GM23248 (cell line): ENCODE measurements at regions not wholly inside any gene's neighbourhood (a gene's known extent, or its start where the extent isn't known, plus 50 kb on each side); places are given as distances from the start of the nearest gene placed in this dataset.

ENCODE experiments used
- DNase-seq: peaks from one replicate; pipeline ENCODE4 v3.0.0-alpha.2; 2015
- H2AFZ ChIP-seq: fragments of 200-600 bp; sonication (generic); 2 replicates; pipeline ENCODE4 v1.6.1; 2016; ENCODE audit warnings: antibody characterized with exemption
- H3F3A ChIP-seq: fragments of 200-600 bp; sonication (generic); 2 replicates; pipeline ENCODE4 v1.6.1; 2016; ENCODE audit warnings: mild to moderate bottlenecking, antibody characterized with exemption, mixed run types; ENCODE audit not compliant: insufficient read depth
- H3K27ac ChIP-seq: fragments of 200-600 bp; sonication (generic); 2 replicates; pipeline ENCODE4 v1.5.1; 2016; ENCODE audit warnings: mild to moderate bottlenecking
- H3K27me3 ChIP-seq: fragments of 200-600 bp; sonication (generic); replicated peaks from 2 replicates; pipeline ENCODE4 v1.6.1; 2016; ENCODE audit warnings: mild to moderate bottlenecking; ENCODE audit not compliant: insufficient read depth
- H3K36me3 ChIP-seq: fragments of 200-600 bp; sonication (generic); 2 replicates; pipeline ENCODE4 v1.6.1; 2016; ENCODE audit warnings: low read depth, mild to moderate bottlenecking
- H3K4me1 ChIP-seq: fragments of 200-600 bp; sonication (generic); 2 replicates; pipeline ENCODE4 v1.6.1; 2016; ENCODE audit warnings: mild to moderate bottlenecking; ENCODE audit not compliant: insufficient read depth
- H3K4me2 ChIP-seq: fragments of 200-600 bp; sonication (generic); one replicate; pipeline ENCODE4 v1.6.1; 2016; ENCODE audit warnings: mild to moderate bottlenecking; ENCODE audit not compliant: unreplicated experiment
- H3K4me3 ChIP-seq: fragments of 200-600 bp; sonication (generic); 2 replicates; pipeline ENCODE4 v1.5.1; 2016; ENCODE audit warnings: mild to moderate bottlenecking
- H3K79me2 ChIP-seq: fragments of 200-600 bp; sonication (generic); 2 replicates; pipeline ENCODE4 v1.6.1; 2016; ENCODE audit warnings: mild to moderate bottlenecking; ENCODE audit not compliant: insufficient read depth
- H3K9ac ChIP-seq: fragments of 200-600 bp; sonication (generic); 2 replicates; pipeline ENCODE4 v1.6.1; 2016; ENCODE audit warnings: mild to moderate bottlenecking
- H3K9me2 ChIP-seq: fragments of 200-600 bp; sonication (generic); 2 replicates; pipeline ENCODE4 v1.6.1; 2016; ENCODE audit warnings: mixed run types, mild to moderate bottlenecking, moderate library complexity; ENCODE audit not compliant: insufficient read depth
- H3K9me3 ChIP-seq: fragments of 200-600 bp; sonication (generic); one replicate; pipeline ENCODE4 v1.6.1; 2017; ENCODE audit warnings: low read depth
- H4K20me1 ChIP-seq: fragments of 200-600 bp; sonication (generic); 2 replicates; pipeline ENCODE4 v1.6.0; 2016; ENCODE audit not compliant: insufficient read depth
- EZH2 ChIP-seq: fragments of 200-600 bp; sonication (generic); IDR thresholded peaks from 2 replicates; pipeline ENCODE4 v1.6.1; 2018; ENCODE audit warnings: antibody characterized with exemption, mild to moderate bottlenecking; ENCODE audit not compliant: insufficient read depth, poor library complexity, severe bottlenecking
- EZH2phosphoT487 ChIP-seq: fragments of 200-600 bp; sonication (generic); IDR thresholded peaks from 2 replicates; pipeline ENCODE4 v1.6.1; 2018; ENCODE audit warnings: antibody characterized with exemption, moderate library complexity, mild to moderate bottlenecking, low read depth; ENCODE audit not compliant: insufficient read depth
- WGBS, 2 experiments: methylation state at CpG; one replicate each; pipeline ENCODE4 v1.1.6; 2015 to 2017; ENCODE audit warnings: low lambda C conversion rate in 2 of 2, low coverage in 1 of 2; ENCODE audit errors: missing lambda C conversion rate in 2 of 2; 5-methylcytosine and 5-hydroxymethylcytosine counted together
- in situ Hi-C: fragments of 300-500 bp; cut with MboI; formaldehyde crosslinking; loops from 2 replicates; pipeline ENCODE4 v1.15.0; 2020

DNA sequence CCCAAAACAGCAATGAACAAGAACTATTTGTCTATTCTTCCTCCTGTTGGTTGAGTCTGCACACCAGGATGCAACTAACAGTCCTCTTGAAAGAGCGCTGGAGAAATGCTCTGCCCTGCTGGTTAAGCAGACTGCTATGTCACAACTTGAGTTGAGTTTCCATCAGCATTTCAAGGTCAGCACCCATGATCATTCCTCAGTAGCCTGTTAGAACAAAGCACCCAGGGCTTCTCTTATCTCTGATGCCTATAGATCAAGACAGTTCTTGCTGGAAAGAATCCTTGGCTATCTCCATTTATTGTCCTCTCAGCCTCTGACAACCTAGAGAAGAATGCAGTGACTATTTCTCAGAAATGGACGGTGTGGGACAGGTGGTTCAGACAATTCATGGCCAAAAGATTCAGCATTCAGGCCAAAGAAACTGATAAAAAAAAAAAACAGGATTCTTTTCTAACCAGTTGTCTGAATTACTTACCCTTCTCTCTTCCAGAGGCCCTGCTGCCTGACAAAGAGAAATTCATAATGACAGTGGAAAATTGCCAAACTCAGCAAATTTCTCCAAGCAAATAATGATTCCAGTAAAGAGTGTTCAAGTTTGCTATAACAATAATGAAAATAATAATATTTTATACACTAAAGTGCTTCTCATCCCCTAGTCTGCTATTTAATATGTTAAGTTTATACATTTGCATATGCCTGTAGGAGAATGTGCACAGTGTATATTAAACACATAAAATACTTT is 306.7 kb downstream of the EMP1 start:
- H3K4me2 ChIP-seq = no peak overlapping the region
- H3K9me3 ChIP-seq = no peaks in the 10 kb centered on the region
- H3K9ac ChIP-seq = no peak overlapping the region
- no peaks in the 10 kb centered on the region for H3K79me2 ChIP-seq
- no peak overlapping the region for H3K27ac ChIP-seq
- H4K20me1 ChIP-seq = no peaks in the 10 kb centered on the region
- H3K27me3 ChIP-seq = peaks cover 19% of the 10 kb centered on the region
- H3K9me2 ChIP-seq = no peaks in the 10 kb centered on the region
- DNase-seq = no peak
- in situ Hi-C loops = no loop called here
- H3K4me1 ChIP-seq = no peaks in the 10 kb centered on the region
- WGBS, 2 experiments = 54 to 58% methylated on average over 2 of the region's 2 CpGs
- H2AFZ ChIP-seq = no peak overlapping the region
- no peak for TF ChIP-seq EZH2phosphoT487
- no peak for TF ChIP-seq EZH2
- no peak overlapping the region for H3K4me3 ChIP-seq
- H3F3A ChIP-seq = no peaks in the 10 kb centered on the region
- H3K36me3 ChIP-seq = no peaks in the 10 kb centered on the region

DNA sequence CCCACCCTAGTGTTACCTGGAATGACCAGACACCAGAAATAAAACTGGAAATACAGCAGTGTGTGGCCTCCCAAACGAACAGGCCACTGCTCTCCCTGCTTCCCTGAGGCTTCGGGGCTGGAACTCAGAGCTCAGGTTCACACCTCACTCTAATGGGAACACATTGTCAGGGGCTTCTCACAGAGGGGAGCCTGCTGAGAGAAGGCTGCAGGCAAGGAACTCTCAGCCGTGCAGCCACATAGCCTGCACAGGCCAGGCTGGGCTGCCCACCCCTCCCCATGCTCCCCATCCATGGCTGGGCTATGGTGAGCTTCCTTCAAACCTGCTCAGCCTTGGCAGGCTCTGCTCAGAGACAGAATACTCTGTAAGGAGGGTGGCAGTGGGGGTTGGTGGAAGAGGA is 302.5 kb downstream of the EMP1 start:
- H3K4me2 ChIP-seq = no peak overlapping the region
- peaks cover 18% of the 10 kb centered on the region; the same call in 1 of the 2 replicates for H3K27me3 ChIP-seq
- H3K9me2 ChIP-seq = no peaks in the 10 kb centered on the region
- no peak overlapping the region for H3K4me3 ChIP-seq
- no peaks in the 10 kb centered on the region for H3F3A ChIP-seq
- H3K9me3 ChIP-seq = no peaks in the 10 kb centered on the region
- TF ChIP-seq EZH2phosphoT487 (no peak), EZH2 (no peak)
- 21 to 24% methylated on average over 3 of the region's 3 CpGs for WGBS, 2 experiments
- H2AFZ ChIP-seq = no peak overlapping the region
- no peak overlapping the region for H3K9ac ChIP-seq
- H3K36me3 ChIP-seq = no peaks in the 10 kb centered on the region
- H4K20me1 ChIP-seq = no peaks in the 10 kb centered on the region
- in situ Hi-C loops = no loop called here
- H3K27ac ChIP-seq = no peak overlapping the region
- H3K79me2 ChIP-seq = no peaks in the 10 kb centered on the region
- DNase-seq = no peak
- H3K4me1 ChIP-seq = no peaks in the 10 kb centered on the region

DNA sequence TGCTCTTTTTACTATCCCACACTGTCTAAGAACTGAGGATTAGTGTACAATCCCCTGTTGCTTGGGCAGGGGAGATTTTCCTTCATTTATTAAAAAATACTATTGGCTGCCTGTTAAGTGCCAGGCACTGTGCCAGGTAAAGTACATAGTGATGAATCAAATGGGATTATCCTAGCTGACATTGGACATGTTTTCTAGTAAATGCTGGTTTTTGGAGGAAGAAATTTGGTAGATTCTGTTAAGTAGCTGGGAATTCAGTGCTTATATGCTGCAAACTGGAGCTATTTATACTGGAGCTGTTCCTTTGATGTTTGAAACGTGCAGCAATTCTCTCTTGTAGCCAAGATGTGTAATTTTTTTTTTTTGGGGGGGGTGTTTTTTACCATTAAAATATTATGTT is 299.6 kb downstream of the EMP1 start:
- in situ Hi-C loops = no loop called here
- TF ChIP-seq EZH2 (no peak), EZH2phosphoT487 (no peak)
- H3K9ac ChIP-seq = no peak overlapping the region
- H2AFZ ChIP-seq = no peak overlapping the region
- H3K9me3 ChIP-seq = no peaks in the 10 kb centered on the region
- H3K4me3 ChIP-seq = no peak overlapping the region
- H4K20me1 ChIP-seq = no peaks in the 10 kb centered on the region
- DNase-seq = no peak
- no peaks in the 10 kb centered on the region for H3K9me2 ChIP-seq
- H3K4me2 ChIP-seq = no peak overlapping the region
- 0 to 3% methylated on average over 1 of the region's 1 CpG for WGBS, 2 experiments
- no peaks in the 10 kb centered on the region for H3F3A ChIP-seq
- H3K79me2 ChIP-seq = no peaks in the 10 kb centered on the region
- no peaks in the 10 kb centered on the region for H3K36me3 ChIP-seq
- peaks cover 34% of the 10 kb centered on the region for H3K27me3 ChIP-seq
- H3K27ac ChIP-seq = no peak overlapping the region
- H3K4me1 ChIP-seq = no peaks in the 10 kb centered on the region

DNA sequence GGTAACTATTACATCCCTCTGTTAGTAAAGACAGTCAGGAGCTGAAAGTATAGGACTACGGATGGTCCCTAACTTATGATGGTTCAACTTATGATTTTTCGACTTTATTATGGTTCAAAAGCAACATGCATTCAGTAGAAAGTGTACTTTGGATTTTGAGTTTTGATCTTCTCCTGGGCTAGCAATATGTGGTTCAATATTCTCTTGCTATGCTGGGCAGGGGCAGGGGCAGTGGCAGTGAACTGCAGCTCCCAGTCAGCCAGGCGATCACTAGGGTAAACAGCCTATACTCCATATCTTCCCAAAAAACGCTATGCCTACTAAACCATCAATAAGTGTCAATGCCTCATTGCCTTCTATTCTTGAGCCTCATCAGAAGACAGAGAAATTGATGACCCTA is 292.7 kb downstream of the EMP1 start:
- no peaks in the 10 kb centered on the region for H3F3A ChIP-seq
- no peaks in the 10 kb centered on the region for H3K79me2 ChIP-seq
- peaks cover 20% of the 10 kb centered on the region for H3K27me3 ChIP-seq
- H3K4me3 ChIP-seq = no peak overlapping the region
- H3K9me3 ChIP-seq = no peaks in the 10 kb centered on the region
- H4K20me1 ChIP-seq = no peaks in the 10 kb centered on the region
- 69 to 72% methylated on average over 4 of the region's 4 CpGs for WGBS, 2 experiments
- no peaks in the 10 kb centered on the region for H3K36me3 ChIP-seq
- in situ Hi-C loops = no loop called here
- H3K27ac ChIP-seq = no peak overlapping the region
- no peak overlapping the region for H3K9ac ChIP-seq
- no peak for TF ChIP-seq EZH2
- TF ChIP-seq EZH2phosphoT487 = no peak
- H3K9me2 ChIP-seq = no peaks in the 10 kb centered on the region
- H3K4me2 ChIP-seq = no peak overlapping the region
- DNase-seq = no peak
- H2AFZ ChIP-seq = no peak overlapping the region
- no peaks in the 10 kb centered on the region for H3K4me1 ChIP-seq
